Ishikawa (cell line): ENCODE measurements at regions not wholly inside any gene's neighbourhood (a gene's known extent, or its start where the extent isn't known, plus 50 kb on each side); places are given as distances from the start of the nearest gene placed in this dataset.

Experiments
- CEBPB ChIP-seq: IDR thresholded peaks from 2 replicates; pipeline ENCODE4 v1.6.1; 2012
- CREB1 ChIP-seq: IDR thresholded peaks from 2 replicates; pipeline ENCODE4 v1.6.1; 2012; ENCODE audit warnings: low read depth
- EGR1 ChIP-seq: IDR thresholded peaks from 2 replicates; pipeline ENCODE4 v1.6.1; 2012
- EP300 ChIP-seq: IDR thresholded peaks from 2 replicates; pipeline ENCODE4 v1.6.1; 2012; ENCODE audit warnings: borderline replicate concordance
- FOXM1 ChIP-seq: IDR thresholded peaks from 2 replicates; pipeline ENCODE4 v1.6.1; 2012; ENCODE audit warnings: low read depth, borderline replicate concordance
- NFIC ChIP-seq: IDR thresholded peaks from 2 replicates; pipeline ENCODE4 v1.6.1; 2012
- RAD21 ChIP-seq: IDR thresholded peaks from 2 replicates; pipeline ENCODE4 v1.6.1; 2012; ENCODE audit warnings: low read depth
- TAF1 ChIP-seq: IDR thresholded peaks from 2 replicates; pipeline ENCODE4 v1.6.1; 2012; ENCODE audit warnings: low read depth, mild to moderate bottlenecking
- TCF12 ChIP-seq: IDR thresholded peaks from 2 replicates; pipeline ENCODE4 v1.6.1; 2012; ENCODE audit warnings: low read depth
- TEAD4 ChIP-seq: IDR thresholded peaks from 2 replicates; pipeline ENCODE4 v1.6.1; 2012
- USF1 ChIP-seq: IDR thresholded peaks from 2 replicates; pipeline ENCODE4 v1.6.1; 2012
- YY1 ChIP-seq: IDR thresholded peaks from 2 replicates; pipeline ENCODE4 v1.6.1; 2012; ENCODE audit warnings: low read depth
- ZBTB7A ChIP-seq: IDR thresholded peaks from 2 replicates; pipeline ENCODE4 v1.6.1; 2012; ENCODE audit warnings: low read depth
- TF ChIP-seq, protein P1 (sequence below): IDR thresholded peaks from 2 replicates; pipeline ENCODE4 v1.6.1; 2012
- TF ChIP-seq, protein P2 (sequence below): IDR thresholded peaks from 2 replicates; pipeline ENCODE4 v1.6.1; 2012; ENCODE audit warnings: low read depth, mild to moderate bottlenecking

GRCh38 chr6:87884203-87884602, 163.4 kb upstream of the SPACA1 start:
- TF ChIP-seq YY1 (no peak), ZBTB7A (no peak), CREB1 (no peak), TEAD4 (no peak), NFIC (no peak), RAD21 (no peak)
- TF ChIP-seq, protein P1, sequence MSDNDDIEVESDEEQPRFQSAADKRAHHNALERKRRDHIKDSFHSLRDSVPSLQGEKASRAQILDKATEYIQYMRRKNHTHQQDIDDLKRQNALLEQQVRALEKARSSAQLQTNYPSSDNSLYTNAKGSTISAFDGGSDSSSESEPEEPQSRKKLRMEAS = no peak

- TF ChIP-seq EGR1 = no peak
- no peak for TF ChIP-seq ZBTB7A
- no peak for TF ChIP-seq USF1
- TF ChIP-seq TCF12 = no peak
- no peak for TF ChIP-seq CEBPB
- TF ChIP-seq TAF1 = no peak
- TF ChIP-seq TEAD4 = no peak
- TF ChIP-seq FOXM1 = no peak
- no peak for TF ChIP-seq NFIC
- no peak for TF ChIP-seq YY1
- TF ChIP-seq, protein P2, sequence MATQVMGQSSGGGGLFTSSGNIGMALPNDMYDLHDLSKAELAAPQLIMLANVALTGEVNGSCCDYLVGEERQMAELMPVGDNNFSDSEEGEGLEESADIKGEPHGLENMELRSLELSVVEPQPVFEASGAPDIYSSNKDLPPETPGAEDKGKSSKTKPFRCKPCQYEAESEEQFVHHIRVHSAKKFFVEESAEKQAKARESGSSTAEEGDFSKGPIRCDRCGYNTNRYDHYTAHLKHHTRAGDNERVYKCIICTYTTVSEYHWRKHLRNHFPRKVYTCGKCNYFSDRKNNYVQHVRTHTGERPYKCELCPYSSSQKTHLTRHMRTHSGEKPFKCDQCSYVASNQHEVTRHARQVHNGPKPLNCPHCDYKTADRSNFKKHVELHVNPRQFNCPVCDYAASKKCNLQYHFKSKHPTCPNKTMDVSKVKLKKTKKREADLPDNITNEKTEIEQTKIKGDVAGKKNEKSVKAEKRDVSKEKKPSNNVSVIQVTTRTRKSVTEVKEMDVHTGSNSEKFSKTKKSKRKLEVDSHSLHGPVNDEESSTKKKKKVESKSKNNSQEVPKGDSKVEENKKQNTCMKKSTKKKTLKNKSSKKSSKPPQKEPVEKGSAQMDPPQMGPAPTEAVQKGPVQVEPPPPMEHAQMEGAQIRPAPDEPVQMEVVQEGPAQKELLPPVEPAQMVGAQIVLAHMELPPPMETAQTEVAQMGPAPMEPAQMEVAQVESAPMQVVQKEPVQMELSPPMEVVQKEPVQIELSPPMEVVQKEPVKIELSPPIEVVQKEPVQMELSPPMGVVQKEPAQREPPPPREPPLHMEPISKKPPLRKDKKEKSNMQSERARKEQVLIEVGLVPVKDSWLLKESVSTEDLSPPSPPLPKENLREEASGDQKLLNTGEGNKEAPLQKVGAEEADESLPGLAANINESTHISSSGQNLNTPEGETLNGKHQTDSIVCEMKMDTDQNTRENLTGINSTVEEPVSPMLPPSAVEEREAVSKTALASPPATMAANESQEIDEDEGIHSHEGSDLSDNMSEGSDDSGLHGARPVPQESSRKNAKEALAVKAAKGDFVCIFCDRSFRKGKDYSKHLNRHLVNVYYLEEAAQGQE = no peak
- TF ChIP-seq EP300 = no peak
- no peak for TF ChIP-seq RAD21
- no peak for TF ChIP-seq CREB1
- TF ChIP-seq, protein P1 = no peak
These were observed 166.2 kb upstream of the SPACA1 start for GRCh38 chr6:87881342-87881895.

DNA sequence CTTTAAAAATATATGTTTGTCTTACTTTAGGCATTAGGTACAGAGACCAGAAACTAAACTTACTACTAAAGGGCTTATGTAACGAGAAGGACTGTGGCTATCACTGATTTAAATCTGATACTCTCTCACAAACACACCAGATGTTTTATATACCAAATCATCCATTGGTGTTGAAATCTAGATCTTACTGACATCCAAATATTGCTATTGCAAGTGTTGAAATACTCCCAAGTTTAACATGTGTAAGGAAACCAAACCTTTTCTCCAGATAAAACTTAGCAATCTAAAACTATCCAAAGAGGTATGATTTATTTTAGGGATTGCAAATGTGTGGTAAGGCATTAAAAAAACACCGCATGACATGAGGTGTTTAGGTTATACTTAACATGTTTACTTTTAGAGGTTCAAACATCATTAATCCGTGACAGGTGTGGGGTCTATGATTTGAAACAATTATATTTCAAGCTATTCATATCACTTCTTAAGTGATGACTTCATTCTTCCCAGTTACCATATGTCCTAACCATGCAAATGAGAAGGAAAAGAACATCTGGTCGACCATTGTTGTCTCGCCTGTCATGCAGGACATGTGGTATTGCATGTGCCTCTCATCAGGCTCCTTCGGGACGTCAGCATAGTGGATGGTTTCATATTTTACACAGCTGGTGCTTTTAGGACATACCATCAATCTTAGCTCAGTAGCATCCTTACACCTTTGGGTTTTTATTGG, 168.3 kb upstream of the SPACA1 start:
- no peak for TF ChIP-seq TCF12
- no peak for TF ChIP-seq EGR1
- TF ChIP-seq CREB1 = no peak
- no peak for TF ChIP-seq USF1
- TF ChIP-seq EP300 = no peak
- TF ChIP-seq CEBPB = no peak
- TF ChIP-seq, protein P1 = no peak
- no peak for TF ChIP-seq FOXM1
- no peak for TF ChIP-seq YY1
- TF ChIP-seq TEAD4 = no peak
- TF ChIP-seq, protein P2 = no peak
- no peak for TF ChIP-seq TAF1
- no peak for TF ChIP-seq RAD21
- no peak for TF ChIP-seq ZBTB7A
- no peak for TF ChIP-seq NFIC

DNA sequence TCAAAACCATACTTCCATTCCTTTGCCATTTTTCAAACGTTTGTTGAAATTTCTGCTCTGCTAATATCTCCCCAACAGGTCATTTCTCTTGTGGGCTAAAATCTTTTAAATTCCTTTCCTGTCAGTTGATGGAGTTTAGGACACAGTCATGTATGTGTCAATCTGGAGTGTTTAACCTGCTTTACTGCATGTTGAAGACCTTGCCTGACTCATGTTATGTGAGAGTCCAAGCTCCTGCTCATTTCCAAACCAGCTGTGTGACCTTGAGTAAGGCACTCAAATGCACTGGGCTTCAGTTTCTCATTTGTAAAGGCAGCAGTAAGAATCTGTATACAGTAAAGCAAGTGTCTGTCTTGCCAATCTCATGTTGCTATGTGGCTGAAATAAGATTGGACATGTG, 171.9 kb upstream of the SPACA1 start:
- TF ChIP-seq TCF12 (no peak), CREB1 (no peak), EP300 (no peak), TAF1 (no peak), YY1 (no peak)
- TF ChIP-seq, protein P1 = no peak
- TF ChIP-seq, protein P2 = no peak
